Retinal pigment epithelial cell (primary cell): ENCODE measurements at regions not wholly inside any gene's neighbourhood (a gene's known extent, or its start where the extent isn't known, plus 50 kb on each side); places are given as distances from the start of the nearest gene placed in this dataset.

Experiments
- DNase-seq: peaks from one replicate; pipeline ENCODE4 v3.0.0-alpha.2; 2010; ENCODE audit warnings: low read depth
- H3K4me3 ChIP-seq: 2 replicates; pipeline ENCODE4 v1.5.1; 2011; ENCODE audit warnings: mild to moderate bottlenecking, low read length, control low read depth, moderate library complexity
- CTCF ChIP-seq: conservative IDR thresholded peaks from 2 replicates; pipeline ENCODE4 v1.5.1; 2011; ENCODE audit warnings: low read depth, low read length, control low read depth, inconsistent platforms

GRCh38 chr10:108663587-108663986, 1259.7 kb downstream of the XPNPEP1 start:
- H3K4me3 ChIP-seq, result no peak overlapping the region
- DNase-seq, result no peak
- TF ChIP-seq CTCF, result no peak

GRCh38 chr10:108662975-108663374, 1260.3 kb downstream of the XPNPEP1 start:
- no peak for DNase-seq
- TF ChIP-seq CTCF, result no peak
- no peak overlapping the region for H3K4me3 ChIP-seq

- DNase-seq, result no peak
- TF ChIP-seq CTCF, result no peak
- no peak overlapping the region for H3K4me3 ChIP-seq
Observed at GRCh38 chr10:108655057-108655456, 1268.3 kb downstream of the XPNPEP1 start.

- no peak for TF ChIP-seq CTCF
- DNase-seq, result no peak
Observed at GRCh38 chr10:108653531-108653930, 1269.8 kb downstream of the XPNPEP1 start.

GRCh38 chr10:108639010-108639409, 1284.3 kb downstream of the XPNPEP1 start:
- TF ChIP-seq CTCF, result no peak
- H3K4me3 ChIP-seq, result no peak overlapping the region
- DNase-seq, result no peak

More at GRCh38 chr10:108653531-108653930, 1269.8 kb downstream of the XPNPEP1 start:
- no peak overlapping the region for H3K4me3 ChIP-seq

GRCh38 chr10:108638225-108638624, 1285.1 kb downstream of the XPNPEP1 start:
- no peak overlapping the region for H3K4me3 ChIP-seq
- no peak for DNase-seq
- no peak for TF ChIP-seq CTCF

- TF ChIP-seq CTCF, result no peak
- no peak overlapping the region for H3K4me3 ChIP-seq
- no peak for DNase-seq
Observed at GRCh38 chr10:108633046-108633445, 1290.3 kb downstream of the XPNPEP1 start.
